IMR-90 (cell line): ENCODE measurements at regions not wholly inside any gene's neighbourhood (a gene's known extent, or its start where the extent isn't known, plus 50 kb on each side); places are given as distances from the start of the nearest gene placed in this dataset.

Experiments used
- ATAC-seq: fragments of 200-7000 bp; cut with Tn5 transposase; 2 replicates; pipeline ENCODE4 v1.9.1; 2020; ENCODE audit warnings: low read depth, mild to moderate bottlenecking, moderate library complexity
- BruUV-seq: library from RNA; stranded (reverse); fragments of 400-500 nt; replicated peaks from 2 replicates; lab custom pipeline; 2021; lab: Mats Ljungman, UMichigan
- CTCF ChIA-PET: fragments of 300-600 bp; formaldehyde crosslinking; extraction: SDS; loops from one replicate; lab custom pipeline; 2021; ENCODE audit warnings: antibody characterized with exemption; lab: Yijun Ruan, JAX
- POLR2A ChIA-PET: fragments of 300-600 bp; sonication (Branson Sonifier 250); formaldehyde crosslinking; loops from one replicate; lab custom pipeline; 2022; ENCODE audit warnings: antibody characterized with exemption; ENCODE audit not compliant: unreplicated experiment; lab: Charles Lee
- DNase-seq: peaks from one replicate; pipeline ENCODE4 v3.0.0; 2013
- H2AFZ ChIP-seq: replicated peaks from 2 replicates; pipeline ENCODE3; 2013; ENCODE audit warnings: low read length, mild to moderate bottlenecking; ENCODE audit not compliant: poor library complexity
- H2AK5ac ChIP-seq: 2 replicates; pipeline ENCODE4 v1.6.1; 2013; ENCODE audit warnings: low read depth, low read length, inconsistent platforms
- H2AK9ac ChIP-seq: replicated peaks from 2 replicates; pipeline ENCODE3; 2013; ENCODE audit warnings: mild to moderate bottlenecking, low read depth, low read length, moderate library complexity; ENCODE audit not compliant: poor library complexity
- H2BK120ac ChIP-seq: 2 replicates; pipeline ENCODE4 v1.6.1; 2013; ENCODE audit warnings: low read depth, low read length, inconsistent platforms
- H2BK15ac ChIP-seq: 3 replicates; pipeline ENCODE4 v1.6.1; 2013; ENCODE audit warnings: low read depth, low read length, inconsistent platforms
- H2BK20ac ChIP-seq: 2 replicates; pipeline ENCODE4 v1.6.1; 2013; ENCODE audit warnings: low read depth, mild to moderate bottlenecking, inconsistent platforms, low read length, moderate library complexity
- H2BK5ac ChIP-seq: 2 replicates; pipeline ENCODE4 v1.6.1; 2013; ENCODE audit warnings: mild to moderate bottlenecking, low read depth, low read length, inconsistent platforms; ENCODE audit not compliant: poor library complexity, severe bottlenecking
- H3K14ac ChIP-seq: replicated peaks from 2 replicates; pipeline ENCODE4 v1.6.1; 2013; ENCODE audit warnings: low read depth, low read length, inconsistent platforms
- H3K18ac ChIP-seq: 2 replicates; pipeline ENCODE4 v1.6.1; 2013; ENCODE audit warnings: low read depth, low read length, control low read depth
- H3K23ac ChIP-seq: 2 replicates; pipeline ENCODE4 v1.6.1; 2013; ENCODE audit warnings: low read depth, low read length, inconsistent platforms
- H3K27ac ChIP-seq: 2 replicates; pipeline ENCODE4 v1.5.1; 2013; ENCODE audit warnings: mild to moderate bottlenecking, control low read depth, low read length; ENCODE audit not compliant: insufficient read depth
- H3K27me3 ChIP-seq: 2 replicates; pipeline ENCODE4 v1.6.1; 2013; ENCODE audit warnings: low read length; ENCODE audit not compliant: control insufficient read depth, insufficient read depth
- H3K36me3 ChIP-seq: 2 replicates; pipeline ENCODE4 v1.6.1; 2013; ENCODE audit warnings: low read length, mixed read lengths; ENCODE audit not compliant: control insufficient read depth, insufficient read depth
- H3K4ac ChIP-seq: 2 replicates; pipeline ENCODE4 v1.6.1; 2013; ENCODE audit warnings: low read depth, low read length, inconsistent platforms
- H3K4me1 ChIP-seq: 2 replicates; pipeline ENCODE4 v1.6.1; 2013; ENCODE audit warnings: low read length, mixed read lengths; ENCODE audit not compliant: control insufficient read depth, insufficient read depth
- H3K4me2 ChIP-seq: 2 replicates; pipeline ENCODE4 v1.6.1; 2013; ENCODE audit warnings: low read depth, mild to moderate bottlenecking, control low read depth, low read length, moderate library complexity
- H3K4me3 ChIP-seq: 2 replicates; pipeline ENCODE4 v1.5.1; 2013; ENCODE audit warnings: low read depth, mild to moderate bottlenecking, control low read depth, low read length, moderate library complexity; ENCODE audit not compliant: insufficient read depth
- H3K56ac ChIP-seq: 2 replicates; pipeline ENCODE4 v1.6.1; 2013; ENCODE audit warnings: low read length, inconsistent platforms; ENCODE audit not compliant: insufficient read depth; ENCODE audit errors: extremely low read depth
- H3K79me1 ChIP-seq, 2 experiments: 2 replicates each; pipeline ENCODE4 v1.6.1; 2013; ENCODE audit warnings: low read length in 2 of 2, inconsistent platforms in 1 of 2, low read depth in 1 of 2
- H3K9ac ChIP-seq: 2 replicates; pipeline ENCODE4 v1.6.1; 2013; ENCODE audit warnings: low read depth, low read length, control low read depth
- H3K9me1 ChIP-seq: 2 replicates; pipeline ENCODE4 v1.6.1; 2013; ENCODE audit warnings: low read length, inconsistent platforms; ENCODE audit not compliant: insufficient read depth
- H3K9me3 ChIP-seq: 2 replicates; pipeline ENCODE4 v1.6.1; 2013; ENCODE audit warnings: low read length; ENCODE audit not compliant: control insufficient read depth, insufficient read depth
- H4K20me1 ChIP-seq: 2 replicates; pipeline ENCODE4 v1.6.1; 2013; ENCODE audit warnings: low read length, inconsistent platforms; ENCODE audit not compliant: insufficient read depth
- H4K5ac ChIP-seq: 2 replicates; pipeline ENCODE4 v1.6.1; 2013; ENCODE audit warnings: mild to moderate bottlenecking, low read depth, low read length, control low read depth
- H4K8ac ChIP-seq, 2 experiments: 2 replicates each; pipeline ENCODE4 v1.6.1; 2013; ENCODE audit warnings: low read depth in 2 of 2, low read length in 2 of 2, control low read depth in 1 of 2, inconsistent platforms in 1 of 2
- H4K91ac ChIP-seq: 2 replicates; pipeline ENCODE4 v1.6.1; 2013; ENCODE audit warnings: low read depth, low read length, inconsistent platforms; ENCODE audit not compliant: insufficient read depth
- CHD1 ChIP-seq: IDR thresholded peaks from 2 replicates; pipeline ENCODE4 v1.6.1; 2012; ENCODE audit warnings: low read depth, low read length, improper control_type of control experiment
- MAFK ChIP-seq: IDR thresholded peaks from 2 replicates; pipeline ENCODE4 v1.6.1; 2012; ENCODE audit warnings: low read depth, low read length, improper control_type of control experiment
- MAZ ChIP-seq: IDR thresholded peaks from 2 replicates; pipeline ENCODE4 v1.6.1; 2012; ENCODE audit warnings: low read depth, mild to moderate bottlenecking, low read length, improper control_type of control experiment, moderate library complexity, borderline replicate concordance
- MXI1 ChIP-seq: IDR thresholded peaks from 2 replicates; pipeline ENCODE4 v1.6.1; 2012; ENCODE audit warnings: low read depth, mild to moderate bottlenecking, low read length, moderate library complexity, borderline replicate concordance
- RAD21 ChIP-seq: IDR thresholded peaks from 2 replicates; pipeline ENCODE4 v1.6.1; 2012; ENCODE audit warnings: low read length, improper control_type of control experiment
- USF2 ChIP-seq: fragments of 150-350 bp; IDR thresholded peaks from 2 replicates; pipeline ENCODE4 v1.6.1; 2017; ENCODE audit warnings: mild to moderate bottlenecking, antibody characterized with exemption, low read length, low read depth
- WGBS, 2 experiments: methylation state at CpG; one replicate each; pipeline versions ENCODE4 v1.1.5 to v1.1.7; 2013; ENCODE audit warnings: missing lambda C conversion rate in 2 of 2; ENCODE audit not compliant: insufficient read length in 1 of 2; ENCODE audit errors: extremely low coverage in 2 of 2; 5-methylcytosine and 5-hydroxymethylcytosine counted together
- dilution Hi-C: fragments of 300-500 bp; cut with HindIII; formaldehyde crosslinking; loops from one replicate; pipeline ENCODE4 v1.14.3; 2018; ENCODE audit warnings: low sequenced_read_pairs; ENCODE audit not compliant: unreplicated experiment
- in situ Hi-C: fragments of 300-500 bp; cut with MboI; formaldehyde crosslinking; loops from 3 replicates; pipeline ENCODE4 v1.14.3; 2019; ENCODE audit warnings: low sequenced_read_pairs, inconsistent platforms, mixed read lengths
- intact Hi-C: fragments of 100-400 bp; cut with micrococcal nuclease; formaldehyde crosslinking; loops from 2 replicates; pipeline ENCODE4 v1.10.0; 2022
- TF ChIP-seq, protein P1 (sequence below): conservative IDR thresholded peaks from 2 replicates; pipeline ENCODE4 v1.5.1; 2012; ENCODE audit warnings: mild to moderate bottlenecking, low read depth, low read length, improper control_type of control experiment

DNA sequence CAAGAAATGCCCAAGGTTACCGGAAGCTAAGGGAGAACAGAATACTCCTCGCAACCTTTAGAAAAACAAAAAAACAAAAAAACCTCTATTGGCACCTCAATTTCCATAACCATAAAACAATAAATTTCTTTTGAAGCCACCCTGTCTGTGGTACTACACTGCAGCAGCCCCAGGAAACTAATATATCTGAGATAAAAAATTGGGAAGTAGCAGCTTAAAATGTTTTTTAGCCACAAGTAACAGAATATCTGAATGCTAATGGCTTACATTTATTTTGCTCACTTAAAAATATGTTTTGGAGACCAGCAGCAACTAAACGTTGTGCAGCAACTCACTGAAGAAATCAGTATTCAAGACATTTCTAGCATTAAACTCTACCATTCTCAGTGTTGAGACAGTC is 969.6 kb downstream of the DNAH5 start:
- H3K18ac ChIP-seq, result no peak overlapping the region
- H3K23ac ChIP-seq, result no peak overlapping the region
- no peaks in the 10 kb centered on the region for H3K36me3 ChIP-seq
- no peaks in the 10 kb centered on the region for H3K4me1 ChIP-seq
- no TSS peak for BruUV-seq
- no peak overlapping the region for H3K4me3 ChIP-seq
- H2BK120ac ChIP-seq, result no peak overlapping the region
- H3K9me1 ChIP-seq, result no peaks in the 10 kb centered on the region
- H2AK5ac ChIP-seq, result no peak overlapping the region
- no peak overlapping the region for H4K5ac ChIP-seq
- no peaks in the 10 kb centered on the region; the same call in 1 of the 2 replicates for H3K9me3 ChIP-seq
- no peak overlapping the region for H2BK20ac ChIP-seq
- H2AK9ac ChIP-seq, result no peak overlapping the region
- no peak overlapping the region for H2AFZ ChIP-seq
- H3K14ac ChIP-seq, result no peak overlapping the region
- no peak overlapping the region for H3K27ac ChIP-seq
- POLR2A ChIA-PET, result no interaction called here
- in situ Hi-C loops, result no loop called here
- DNase-seq, result no peak
- H3K27me3 ChIP-seq, result no peaks in the 10 kb centered on the region
- no peak overlapping the region for H2BK5ac ChIP-seq
- dilution Hi-C loops, result no loop called here
- CTCF ChIA-PET, result no interaction called here
- H4K8ac ChIP-seq, result no peak overlapping the region
- TF ChIP-seq MAFK, result no peak
- no peak for TF ChIP-seq MXI1
- TF ChIP-seq CHD1, result no peak
- TF ChIP-seq USF2, result no peak
- no peak for TF ChIP-seq RAD21
- TF ChIP-seq, protein P1, sequence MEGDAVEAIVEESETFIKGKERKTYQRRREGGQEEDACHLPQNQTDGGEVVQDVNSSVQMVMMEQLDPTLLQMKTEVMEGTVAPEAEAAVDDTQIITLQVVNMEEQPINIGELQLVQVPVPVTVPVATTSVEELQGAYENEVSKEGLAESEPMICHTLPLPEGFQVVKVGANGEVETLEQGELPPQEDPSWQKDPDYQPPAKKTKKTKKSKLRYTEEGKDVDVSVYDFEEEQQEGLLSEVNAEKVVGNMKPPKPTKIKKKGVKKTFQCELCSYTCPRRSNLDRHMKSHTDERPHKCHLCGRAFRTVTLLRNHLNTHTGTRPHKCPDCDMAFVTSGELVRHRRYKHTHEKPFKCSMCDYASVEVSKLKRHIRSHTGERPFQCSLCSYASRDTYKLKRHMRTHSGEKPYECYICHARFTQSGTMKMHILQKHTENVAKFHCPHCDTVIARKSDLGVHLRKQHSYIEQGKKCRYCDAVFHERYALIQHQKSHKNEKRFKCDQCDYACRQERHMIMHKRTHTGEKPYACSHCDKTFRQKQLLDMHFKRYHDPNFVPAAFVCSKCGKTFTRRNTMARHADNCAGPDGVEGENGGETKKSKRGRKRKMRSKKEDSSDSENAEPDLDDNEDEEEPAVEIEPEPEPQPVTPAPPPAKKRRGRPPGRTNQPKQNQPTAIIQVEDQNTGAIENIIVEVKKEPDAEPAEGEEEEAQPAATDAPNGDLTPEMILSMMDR, result no peak
- no peak for TF ChIP-seq MAZ
- H3K9ac ChIP-seq, result no peak overlapping the region
- H3K56ac ChIP-seq, result no peak overlapping the region
- no peak overlapping the region for H2BK15ac ChIP-seq
- H4K20me1 ChIP-seq, result no peaks in the 10 kb centered on the region
- no peak overlapping the region for H4K91ac ChIP-seq
- no peak for ATAC-seq
- WGBS, 2 experiments, result no CpG with 5 or more reads among the region's 3 CpGs
- no peak overlapping the region for H3K4ac ChIP-seq
- intact Hi-C loops, result no loop called here
- no peaks in the 10 kb centered on the region for H3K79me1 ChIP-seq
- H3K4me2 ChIP-seq, result no peak overlapping the region
